Activated naive CD8-positive, alpha-beta T cell treated with anti-CD3 and anti-CD28 coated beads for 36 hours (primary cell): ENCODE measurements at regions not wholly inside any gene's neighbourhood (a gene's known extent, or its start where the extent isn't known, plus 50 kb on each side); places are given as distances from the start of the nearest gene placed in this dataset.
"Not testable (repeated sequence)": the region's sequence is repeated elsewhere in the genome, so short reads cannot be mapped to it uniquely, and the experiment has no call there.

Experiments used
- DNase-seq: peaks from one replicate; pipeline ENCODE4 v3.0.0; 2021
- H3K27ac Mint-ChIP-seq: one replicate; pipeline ENCODE4 v1.8.0; 2022; ENCODE audit warnings: mild to moderate bottlenecking, moderate library complexity, mixed read lengths
- H3K27me3 Mint-ChIP-seq: one replicate; pipeline ENCODE4 v1.8.0; 2022; ENCODE audit warnings: mild to moderate bottlenecking, mixed read lengths
- H3K36me3 Mint-ChIP-seq: one replicate; pipeline ENCODE4 v1.8.0; 2021; ENCODE audit warnings: mild to moderate bottlenecking, mixed read lengths
- H3K4me1 Mint-ChIP-seq: one replicate; pipeline ENCODE4 v1.8.0; 2021; ENCODE audit warnings: mixed read lengths
- H3K4me3 Mint-ChIP-seq: one replicate; pipeline ENCODE4 v1.8.0; 2022; ENCODE audit warnings: mild to moderate bottlenecking, moderate library complexity, mixed read lengths
- H3K9me3 Mint-ChIP-seq: one replicate; pipeline ENCODE4 v1.8.0; 2022; ENCODE audit warnings: mixed read lengths

DNA sequence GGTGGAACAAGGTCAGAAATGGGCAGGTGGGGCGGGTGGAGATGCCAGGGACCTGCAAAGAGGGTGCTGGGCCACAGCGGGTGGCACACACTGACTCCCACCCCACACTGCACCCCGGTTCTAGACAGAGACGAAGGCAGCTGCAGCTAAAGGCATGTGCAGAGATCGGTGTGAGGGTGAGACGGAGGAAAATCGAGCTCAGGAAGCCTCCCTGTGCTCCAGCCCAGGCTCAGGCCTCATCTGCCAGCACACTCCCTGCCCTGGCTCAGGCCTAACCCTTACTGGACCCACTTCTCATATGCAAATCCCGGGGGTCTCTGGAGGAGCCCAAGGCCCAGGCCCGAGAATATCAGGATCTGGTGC lies 130.8 kb upstream of the PPP1R26 start:
- H3K27ac Mint-ChIP-seq, result no peak overlapping the region
- no peaks in the 10 kb centered on the region for H3K36me3 Mint-ChIP-seq
- no peak for DNase-seq
- no peaks in the 10 kb centered on the region for H3K9me3 Mint-ChIP-seq
- no peak overlapping the region for H3K4me3 Mint-ChIP-seq
- H3K27me3 Mint-ChIP-seq, result peaks cover 6% of the 10 kb centered on the region
- H3K4me1 Mint-ChIP-seq, result no peaks in the 10 kb centered on the region

DNA sequence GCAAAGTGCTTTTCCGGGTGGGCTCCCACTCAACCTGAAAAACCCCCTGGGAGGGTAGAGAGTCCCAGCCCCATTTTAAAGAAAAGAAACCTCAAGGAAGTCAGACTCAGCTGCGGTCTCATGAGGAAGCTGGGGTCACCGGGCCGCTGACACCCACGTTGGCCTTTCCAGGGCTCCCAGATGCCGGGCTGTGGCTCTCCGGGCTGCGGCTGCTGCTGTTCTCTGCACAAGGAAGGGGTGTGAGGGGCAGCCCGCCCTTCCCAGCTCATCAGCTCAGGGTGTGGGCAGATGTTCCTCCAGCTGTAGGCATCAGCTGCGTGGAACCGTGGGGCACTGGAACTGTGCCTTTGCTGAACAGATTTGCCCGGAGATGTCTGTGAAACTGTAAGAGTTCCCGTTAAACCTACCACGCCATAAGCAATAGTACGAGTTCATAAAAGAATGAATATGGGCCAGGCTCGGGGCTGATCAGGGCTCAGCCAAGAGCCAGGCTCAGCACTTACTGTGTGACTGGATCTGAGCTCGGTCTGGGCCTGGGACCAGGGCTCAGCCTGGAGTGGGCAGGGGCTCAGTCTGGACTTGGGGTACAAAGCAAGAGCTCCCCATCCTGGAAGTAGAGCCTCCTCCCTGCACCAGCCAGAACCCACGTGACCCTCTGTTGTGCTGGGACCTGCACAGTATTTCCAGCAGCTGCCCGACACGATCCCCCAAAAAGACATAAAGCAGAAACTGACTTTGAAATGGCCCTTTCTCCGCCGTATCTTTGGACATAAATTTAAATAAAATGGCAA lies 130.2 kb upstream of the PPP1R26 start:
- Mint-ChIP-seq H3K36me3 (no peaks in the 10 kb centered on the region), H3K4me3 (no peak overlapping the region), H3K4me1 (no peaks in the 10 kb centered on the region), H3K27me3 (peaks cover 6% of the 10 kb centered on the region), H3K27ac (no peak overlapping the region), H3K9me3 (no peaks in the 10 kb centered on the region)
- DNase-seq, result no peak

DNA sequence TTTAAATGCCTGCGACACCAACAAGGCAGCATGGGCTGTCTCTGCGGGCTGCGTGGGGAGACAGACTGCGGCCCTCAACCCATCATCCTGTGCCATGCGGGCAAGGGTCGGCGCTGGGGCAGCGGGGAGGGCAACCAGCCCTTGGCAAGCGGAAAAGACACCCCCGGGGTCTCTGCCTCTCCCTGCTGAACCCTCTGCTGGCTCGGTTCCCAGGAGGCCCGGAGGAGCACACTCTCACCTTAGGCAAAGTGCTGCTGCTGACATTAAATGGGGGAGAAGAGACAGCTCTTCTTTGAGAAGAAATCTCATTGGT lies 129.6 kb upstream of the PPP1R26 start:
- H3K4me1 Mint-ChIP-seq, result no peaks in the 10 kb centered on the region

DNA sequence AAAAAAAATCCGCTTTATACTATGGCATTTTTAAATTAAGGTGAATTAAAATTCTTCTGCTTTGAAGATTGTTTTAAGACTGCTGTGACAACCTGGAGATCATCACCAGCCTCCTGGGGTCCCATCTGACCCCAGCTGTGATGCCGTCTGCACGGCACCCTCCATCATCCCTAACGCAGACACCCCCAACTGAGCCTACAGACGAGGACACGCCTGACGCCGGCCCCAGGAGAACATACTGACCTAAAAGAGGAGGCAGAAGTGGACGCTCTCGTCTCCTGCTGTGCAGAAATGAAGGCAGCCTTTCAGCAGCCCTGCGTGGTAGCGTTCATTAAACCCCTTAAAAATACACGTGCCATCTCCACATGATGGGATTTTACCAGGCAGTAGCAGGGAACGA lies 125.6 kb upstream of the PPP1R26 start:
- Mint-ChIP-seq H3K4me3 (no peak overlapping the region), H3K9me3 (no peaks in the 10 kb centered on the region), H3K4me1 (no peaks in the 10 kb centered on the region), H3K27me3 (no peaks in the 10 kb centered on the region), H3K36me3 (no peaks in the 10 kb centered on the region), H3K27ac (no peak overlapping the region)
- DNase-seq, result no peak

More for the DNA sequence above, 129.6 kb upstream of the PPP1R26 start:
- H3K27ac Mint-ChIP-seq, result no peak overlapping the region
- H3K9me3 Mint-ChIP-seq, result no peaks in the 10 kb centered on the region
- no peak overlapping the region for H3K4me3 Mint-ChIP-seq
- DNase-seq, result no peak
- peaks cover under 1% of the 10 kb centered on the region for H3K27me3 Mint-ChIP-seq
- H3K36me3 Mint-ChIP-seq, result no peaks in the 10 kb centered on the region

DNA sequence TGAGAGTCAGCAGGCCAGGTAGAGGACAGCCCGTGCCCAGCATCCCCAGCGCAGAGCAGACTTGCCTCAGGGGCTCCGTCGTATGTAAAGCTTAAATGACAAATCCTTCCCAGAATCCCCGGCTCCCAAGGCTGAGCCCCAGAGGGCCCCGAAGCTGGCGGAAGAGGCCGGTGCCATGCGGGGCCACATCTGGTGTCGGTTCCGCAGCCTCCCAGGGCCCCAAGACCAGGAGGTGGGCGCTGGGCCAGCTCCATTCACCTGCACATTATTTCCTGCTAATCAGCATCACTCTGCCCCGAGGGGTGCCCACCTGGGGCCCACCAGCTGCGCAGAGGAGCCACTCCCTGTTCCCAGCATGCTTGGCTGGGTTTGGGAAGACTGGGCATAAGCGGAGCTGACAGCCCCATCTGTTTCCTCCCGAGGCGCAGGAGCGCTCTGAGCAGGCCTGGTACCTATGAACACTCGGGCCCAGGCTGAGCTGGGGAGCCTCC lies 124.0 kb upstream of the PPP1R26 start:
- Mint-ChIP-seq H3K27ac (no peak overlapping the region), H3K4me1 (no peaks in the 10 kb centered on the region), H3K36me3 (no peaks in the 10 kb centered on the region), H3K27me3 (no peaks in the 10 kb centered on the region), H3K4me3 (no peak overlapping the region), H3K9me3 (no peaks in the 10 kb centered on the region)
- DNase-seq, result no peak

DNA sequence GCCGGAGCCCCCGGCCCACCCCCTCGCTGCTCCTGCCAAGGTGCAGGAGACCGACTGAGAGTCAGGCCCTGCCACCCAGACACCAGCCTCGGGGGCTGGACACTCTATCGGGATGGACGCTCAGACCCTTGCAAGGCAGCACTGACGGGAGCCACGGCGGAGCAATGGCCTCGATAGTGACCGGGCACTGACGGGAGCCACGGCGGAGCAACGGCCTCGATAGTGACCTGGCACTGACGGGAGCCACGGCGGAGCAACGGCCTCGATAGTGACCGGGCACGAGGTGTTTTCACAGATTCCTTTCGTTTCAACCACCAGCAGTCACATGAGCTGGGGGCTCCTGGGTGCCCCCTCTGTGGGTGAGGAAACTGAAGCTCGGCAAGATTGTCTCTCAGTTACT lies 123.6 kb upstream of the PPP1R26 start:
- no peak overlapping the region for H3K4me3 Mint-ChIP-seq
- no peak overlapping the region for H3K27ac Mint-ChIP-seq
- no peaks in the 10 kb centered on the region for H3K36me3 Mint-ChIP-seq
- H3K27me3 Mint-ChIP-seq, result no peaks in the 10 kb centered on the region
- H3K9me3 Mint-ChIP-seq, result no peaks in the 10 kb centered on the region
- no peaks in the 10 kb centered on the region for H3K4me1 Mint-ChIP-seq
- DNase-seq, result no peak

DNA sequence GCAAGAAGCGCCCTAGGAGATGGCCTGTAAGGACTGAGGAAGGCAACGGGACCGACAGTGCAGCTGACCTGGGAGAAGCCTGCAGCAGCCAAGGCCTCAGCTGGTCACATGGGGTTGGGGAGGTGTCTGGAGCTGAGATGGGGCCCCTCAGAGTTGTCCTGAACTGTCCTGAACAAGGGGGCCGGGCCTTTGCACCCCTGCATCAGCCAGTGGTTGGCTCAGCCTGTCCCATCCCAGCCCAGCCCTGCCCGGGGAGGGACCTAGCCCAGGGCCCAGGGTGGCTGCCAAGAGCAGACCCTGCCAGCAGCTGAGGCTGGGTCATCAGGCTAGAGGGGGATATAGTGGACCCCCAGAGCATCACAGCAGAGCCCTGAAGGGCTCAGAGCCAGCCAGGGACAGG lies 122.8 kb upstream of the PPP1R26 start:
- no peak for DNase-seq
- H3K27me3 Mint-ChIP-seq, result no peaks in the 10 kb centered on the region
- no peak overlapping the region for H3K27ac Mint-ChIP-seq
- no peaks in the 10 kb centered on the region for H3K9me3 Mint-ChIP-seq
- H3K4me3 Mint-ChIP-seq, result no peak overlapping the region
- no peaks in the 10 kb centered on the region for H3K4me1 Mint-ChIP-seq
- H3K36me3 Mint-ChIP-seq, result no peaks in the 10 kb centered on the region

DNA sequence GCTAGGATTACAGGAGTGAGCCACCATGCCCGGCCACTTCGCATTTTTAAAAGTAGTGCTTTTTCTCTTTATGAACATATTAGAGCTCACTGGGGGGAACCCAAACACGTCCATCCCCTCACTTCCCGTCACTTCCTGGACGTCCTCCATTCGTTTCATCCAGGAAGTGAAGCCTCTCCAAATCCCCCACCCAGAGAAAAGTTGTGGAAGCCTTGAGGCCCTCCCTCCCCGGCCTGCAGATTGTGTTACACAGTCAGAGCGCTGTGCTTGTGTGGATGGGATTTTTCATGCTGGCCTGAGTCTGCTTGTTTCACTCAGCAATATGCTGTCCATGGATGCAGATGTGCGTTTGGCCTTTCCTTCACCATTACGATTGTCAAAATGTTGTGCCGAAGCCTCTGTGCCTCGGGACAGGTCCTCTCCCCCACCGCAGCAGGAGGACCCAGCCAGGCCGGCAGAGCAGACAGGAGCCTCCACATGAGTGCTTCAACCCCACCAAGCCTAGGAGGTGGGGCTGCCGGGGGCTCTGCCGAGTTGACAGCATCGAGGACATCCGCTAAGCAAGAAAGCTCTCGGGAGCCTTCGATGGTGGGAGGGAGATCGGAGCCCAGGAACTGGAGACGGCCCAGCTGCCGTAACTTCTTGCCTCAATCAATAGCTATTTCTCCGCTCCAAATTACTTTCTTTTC lies 121.6 kb upstream of the PPP1R26 start:
- H3K4me1 Mint-ChIP-seq, result no peaks in the 10 kb centered on the region
- no peaks in the 10 kb centered on the region for H3K36me3 Mint-ChIP-seq
- no peak for DNase-seq
- no peak overlapping the region for H3K27ac Mint-ChIP-seq
- no peak overlapping the region for H3K4me3 Mint-ChIP-seq
- H3K9me3 Mint-ChIP-seq, result no peaks in the 10 kb centered on the region
- no peaks in the 10 kb centered on the region for H3K27me3 Mint-ChIP-seq

DNA sequence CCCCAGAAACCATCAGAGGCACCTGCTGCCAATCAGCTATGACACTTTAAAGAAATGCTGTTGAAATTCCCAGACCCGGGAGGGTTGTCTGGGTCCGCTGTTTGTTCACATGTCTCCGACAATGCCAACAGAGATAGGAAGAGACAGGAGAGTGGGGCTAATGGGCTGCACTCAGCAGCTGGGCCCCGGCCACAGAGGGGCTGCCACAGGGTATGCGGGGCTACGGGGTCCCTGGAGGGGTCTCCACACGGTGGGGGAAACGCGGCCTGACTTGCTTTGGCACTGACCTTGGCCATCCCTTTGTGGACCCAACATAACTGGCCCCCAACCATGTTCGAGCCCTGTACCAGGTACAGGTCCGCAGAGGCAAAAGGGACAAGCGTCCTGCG lies 121.0 kb upstream of the PPP1R26 start:
- Mint-ChIP-seq H3K9me3 (no peaks in the 10 kb centered on the region), H3K4me1 (no peaks in the 10 kb centered on the region), H3K27ac (no peak overlapping the region), H3K27me3 (no peaks in the 10 kb centered on the region), H3K4me3 (no peak overlapping the region), H3K36me3 (no peaks in the 10 kb centered on the region)
- no peak for DNase-seq

DNA sequence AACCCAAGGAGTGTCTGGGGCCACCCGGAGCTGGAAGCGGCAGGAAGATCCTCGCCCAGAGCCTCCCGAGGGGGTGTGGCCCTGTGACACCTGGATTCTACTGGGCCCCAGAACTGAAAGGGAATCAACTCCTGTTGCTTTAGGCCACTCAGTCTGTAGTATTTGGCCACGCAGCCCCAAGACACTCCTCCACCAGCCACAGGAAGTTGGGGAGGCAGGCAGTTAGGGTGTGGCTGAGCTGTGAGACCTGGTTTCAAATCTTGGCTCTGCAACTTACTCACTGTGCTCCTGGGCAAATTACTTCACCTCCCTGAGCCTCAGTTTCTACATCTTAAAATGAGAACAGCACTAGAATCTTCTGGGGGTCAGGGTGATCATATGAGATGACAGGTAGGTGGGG lies 119.8 kb upstream of the PPP1R26 start:
- Mint-ChIP-seq H3K36me3 (no peaks in the 10 kb centered on the region), H3K27me3 (no peaks in the 10 kb centered on the region), H3K9me3 (no peaks in the 10 kb centered on the region), H3K4me3 (no peak overlapping the region), H3K4me1 (no peaks in the 10 kb centered on the region), H3K27ac (no peak overlapping the region)
- no peak for DNase-seq

DNA sequence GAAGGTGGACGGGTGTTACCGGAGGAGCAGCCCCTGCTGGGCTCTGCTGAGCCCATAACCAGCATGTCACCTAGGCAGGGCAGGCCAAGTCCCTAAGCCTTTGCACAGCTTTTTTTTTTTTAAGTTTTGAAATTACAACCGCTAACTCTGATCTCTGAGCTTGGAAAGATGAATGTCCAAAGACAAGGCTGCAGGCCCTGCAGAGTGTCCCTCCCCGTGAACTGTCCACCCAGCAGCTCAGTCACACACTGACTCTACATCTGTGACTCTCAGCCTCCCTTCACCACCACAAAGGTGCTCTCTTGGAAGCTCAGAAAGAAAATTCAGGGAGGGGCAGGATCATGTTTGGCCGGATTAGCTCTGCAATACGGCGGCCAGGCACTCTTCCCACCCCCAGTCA lies 119.0 kb upstream of the PPP1R26 start:
- no peaks in the 10 kb centered on the region for H3K9me3 Mint-ChIP-seq
- H3K4me3 Mint-ChIP-seq, result no peak overlapping the region
- no peaks in the 10 kb centered on the region for H3K27me3 Mint-ChIP-seq
- H3K36me3 Mint-ChIP-seq, result no peaks in the 10 kb centered on the region
- DNase-seq, result no peak
- H3K27ac Mint-ChIP-seq, result no peak overlapping the region
- H3K4me1 Mint-ChIP-seq, result no peaks in the 10 kb centered on the region

DNA sequence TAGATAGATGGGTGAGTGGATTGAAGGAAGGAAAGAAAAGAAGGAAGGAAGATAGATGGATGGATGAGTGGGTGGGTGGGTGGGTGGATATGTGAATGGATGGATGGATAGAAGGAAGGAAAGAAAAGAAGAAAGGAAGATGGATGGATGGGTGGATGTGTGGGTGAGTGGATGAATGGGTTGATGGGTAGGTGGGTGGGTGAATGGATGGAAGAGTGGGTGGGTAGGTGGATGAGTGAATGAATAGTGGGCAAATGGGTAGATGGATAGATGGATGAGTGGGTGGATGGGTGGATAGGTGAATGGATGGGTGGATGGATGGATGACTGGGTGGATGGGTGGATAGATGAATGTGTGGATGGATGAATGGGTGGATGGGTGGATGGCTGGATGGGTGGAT lies 117.9 kb upstream of the PPP1R26 start:
- not testable (repeated sequence) for H3K27ac Mint-ChIP-seq, H3K4me1 Mint-ChIP-seq, H3K36me3 Mint-ChIP-seq, H3K9me3 Mint-ChIP-seq, H3K27me3 Mint-ChIP-seq, DNase-seq, H3K4me3 Mint-ChIP-seq

DNA sequence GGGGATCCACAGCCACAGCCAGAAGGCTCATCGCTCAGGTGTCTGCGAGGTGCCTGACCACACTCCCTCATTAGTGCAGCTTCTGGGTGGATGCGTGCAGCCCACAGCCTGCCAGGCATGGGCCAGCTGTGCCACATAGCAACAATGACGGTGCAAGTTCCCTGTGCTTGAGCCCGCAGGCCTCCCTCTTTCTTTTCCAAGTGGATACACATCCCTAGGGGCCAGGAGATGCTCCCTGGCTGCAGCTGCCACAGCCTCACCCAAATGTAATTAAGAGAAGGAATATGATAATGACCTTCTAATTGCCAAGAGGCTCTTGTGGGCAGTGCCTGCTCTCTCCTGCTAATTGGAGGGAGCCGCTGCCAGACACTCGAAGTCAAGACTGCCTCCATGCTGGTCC lies 116.0 kb upstream of the PPP1R26 start:
- Mint-ChIP-seq H3K36me3 (no peaks in the 10 kb centered on the region), H3K27me3 (no peaks in the 10 kb centered on the region), H3K4me3 (no peak overlapping the region), H3K27ac (no peak overlapping the region), H3K4me1 (no peaks in the 10 kb centered on the region), H3K9me3 (no peaks in the 10 kb centered on the region)
- DNase-seq, result no peak

DNA sequence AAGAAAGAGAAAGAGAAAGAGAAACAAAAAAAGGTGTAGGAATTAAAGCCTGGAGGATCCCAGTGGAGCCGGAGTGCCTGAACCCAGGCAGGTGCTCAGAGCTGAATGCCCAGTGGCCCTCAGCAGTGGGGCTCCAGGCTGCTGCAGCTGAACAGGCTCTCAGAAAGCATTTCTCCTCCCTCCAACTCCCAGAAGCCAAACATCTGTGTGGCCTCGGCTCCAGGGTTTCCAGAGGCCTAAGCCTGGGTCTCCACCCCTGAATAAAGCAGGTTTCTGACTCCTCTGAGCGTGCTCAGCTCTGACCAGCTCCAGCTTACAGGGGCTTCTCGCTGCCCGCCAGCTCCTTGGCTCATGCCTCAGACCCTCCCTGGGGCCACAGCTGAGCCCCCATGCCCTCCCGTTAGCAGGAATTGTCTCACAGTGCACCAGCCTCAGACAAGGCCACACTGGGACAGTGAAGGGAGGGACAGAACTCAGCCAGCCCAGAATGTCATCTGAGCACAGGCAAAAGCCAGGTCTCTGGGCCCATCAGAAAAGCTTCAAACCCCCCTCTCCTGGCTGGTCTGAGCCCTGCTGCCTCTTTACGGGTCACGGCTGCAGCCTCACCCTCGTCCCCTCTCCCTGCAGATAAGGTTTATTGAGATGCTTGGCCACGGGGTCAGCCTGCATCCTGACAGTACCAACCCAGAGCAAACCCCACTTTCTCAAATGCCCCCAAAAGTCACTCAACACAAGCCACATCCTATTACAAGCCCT lies 114.4 kb upstream of the PPP1R26 start:
- Mint-ChIP-seq H3K4me3 (no peak overlapping the region), H3K27me3 (no peaks in the 10 kb centered on the region), H3K4me1 (no peaks in the 10 kb centered on the region), H3K9me3 (no peaks in the 10 kb centered on the region), H3K27ac (no peak overlapping the region), H3K36me3 (no peaks in the 10 kb centered on the region)
- DNase-seq, result no peak

DNA sequence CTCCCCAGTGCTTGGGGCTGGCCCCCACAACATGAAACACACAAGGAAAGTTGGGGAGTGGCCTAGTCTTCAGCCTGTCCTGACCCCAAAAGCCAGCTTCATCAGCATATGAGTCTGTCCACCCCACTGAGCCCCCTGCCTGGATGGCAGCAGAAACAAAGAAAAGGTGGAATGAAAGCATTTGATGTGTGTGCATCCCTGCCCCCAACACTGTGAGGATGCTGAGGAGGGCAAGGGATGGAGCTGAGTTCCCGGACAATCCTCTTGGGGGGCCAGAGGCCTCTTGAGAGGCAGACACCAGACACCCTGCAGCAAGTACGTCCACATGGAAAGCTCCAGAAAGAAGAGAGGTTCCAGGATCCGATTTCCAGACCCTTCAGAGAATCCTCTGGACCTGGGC lies 113.5 kb upstream of the PPP1R26 start:
- H3K4me3 Mint-ChIP-seq, result no peak overlapping the region

More for the DNA sequence above, 113.5 kb upstream of the PPP1R26 start:
- no peaks in the 10 kb centered on the region for H3K9me3 Mint-ChIP-seq
- no peak for DNase-seq
- H3K4me1 Mint-ChIP-seq, result no peaks in the 10 kb centered on the region
- H3K36me3 Mint-ChIP-seq, result no peaks in the 10 kb centered on the region
- no peak overlapping the region for H3K27ac Mint-ChIP-seq
- H3K27me3 Mint-ChIP-seq, result no peaks in the 10 kb centered on the region
